ENCODE measurements at regions not wholly inside any gene's neighbourhood (a gene's known extent, or its start where the extent isn't known, plus 50 kb on each side); places are given as distances from the start of the nearest gene placed in this dataset.

GRCh38 chr21:23249760-23250159, 2251.6 kb downstream of the NCAM2 start:
- no peak for TF ChIP-seq GATA2 (IDR thresholded peaks at IDR 0.05; ENCODE audit: low read depth, low read length)
- no peak for TF ChIP-seq GATA3 (IDR thresholded peaks at IDR 0.05; ENCODE audit: low read depth, low read length)
